Right renal pelvis (tissue), 4 donors: ENCODE measurements at regions not wholly inside any gene's neighbourhood (a gene's known extent, or its start where the extent isn't known, plus 50 kb on each side); places are given as distances from the start of the nearest gene placed in this dataset.
A peak's percentile ranks its signal among the peaks of the same experiment; 100 is the strongest.
"Not testable (repeated sequence)": the region's sequence is repeated elsewhere in the genome, so short reads cannot be mapped to it uniquely, and the experiment has no call there.

ENCODE experiments used
- DNase-seq, 4 donors: peaks; one replicate each; pipeline ENCODE4 v3.0.0-alpha.2; 2013; ENCODE audit warnings: low read depth in 4 of 4, low spot score in 3 of 4, missing footprints in 1 of 4

- DNase-seq: no peak
These were observed 366.4 kb downstream of the PSAT1 start for GRCh38 chr9:78663369-78663768.

DNA sequence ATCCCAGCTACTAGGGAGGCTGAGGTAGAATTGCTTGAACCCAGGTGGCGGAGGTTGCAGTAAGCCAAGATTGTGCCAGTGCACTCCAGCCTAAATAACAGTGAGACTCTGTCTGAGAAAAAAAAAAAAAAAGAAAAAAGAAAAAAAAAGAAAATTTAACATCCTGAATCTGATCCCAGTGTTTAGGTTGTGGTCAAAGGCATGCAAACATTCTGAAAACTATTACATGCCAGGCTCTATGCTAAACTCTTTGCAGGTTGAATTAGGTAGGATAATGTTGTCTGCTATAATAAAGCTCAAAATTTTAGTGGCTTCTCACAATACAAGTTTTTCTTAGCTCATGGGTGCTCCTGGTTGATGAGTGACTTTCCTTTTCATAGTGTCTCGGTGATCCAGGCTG, 367.4 kb downstream of the PSAT1 start:
- DNase-seq: no peak

GRCh38 chr9:78666818-78667414, 370.0 kb downstream of the PSAT1 start:
- DNase-seq: no peak

DNA sequence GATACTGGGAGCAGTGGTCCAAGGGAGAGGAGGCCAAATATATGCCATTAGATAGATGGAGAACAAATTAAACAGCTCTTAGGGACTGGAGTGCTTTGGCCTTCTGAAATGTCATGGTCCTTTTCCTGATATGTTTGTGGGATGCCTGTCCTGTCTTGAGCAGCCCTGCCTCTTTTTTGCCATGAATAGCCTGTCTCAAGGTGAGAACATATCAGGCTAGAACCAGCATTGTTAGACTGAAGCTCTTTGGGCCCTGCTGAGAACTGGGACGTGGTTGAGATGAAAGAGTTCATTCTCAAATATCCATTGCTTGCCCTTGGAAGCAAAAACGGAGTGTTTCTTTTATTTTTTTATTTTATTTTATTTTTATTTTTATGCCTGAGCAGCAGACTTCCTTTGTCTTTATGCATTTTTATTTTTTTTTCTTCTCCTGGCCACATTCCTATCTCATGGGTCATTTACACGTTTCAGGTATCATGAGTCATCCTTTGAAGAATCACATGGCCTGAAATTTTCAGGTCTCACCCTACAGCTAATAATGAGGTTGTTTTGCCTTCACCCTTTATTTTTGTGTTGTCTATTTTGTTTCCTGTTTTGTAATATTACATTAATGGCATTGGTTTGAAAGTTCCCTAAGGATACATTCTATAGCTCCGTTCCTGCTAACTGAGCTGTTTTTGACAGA, 371.4 kb downstream of the PSAT1 start:
- no peak for DNase-seq

- no peak for DNase-seq
These were observed 372.7 kb downstream of the PSAT1 start for GRCh38 chr9:78669591-78669990.

DNA sequence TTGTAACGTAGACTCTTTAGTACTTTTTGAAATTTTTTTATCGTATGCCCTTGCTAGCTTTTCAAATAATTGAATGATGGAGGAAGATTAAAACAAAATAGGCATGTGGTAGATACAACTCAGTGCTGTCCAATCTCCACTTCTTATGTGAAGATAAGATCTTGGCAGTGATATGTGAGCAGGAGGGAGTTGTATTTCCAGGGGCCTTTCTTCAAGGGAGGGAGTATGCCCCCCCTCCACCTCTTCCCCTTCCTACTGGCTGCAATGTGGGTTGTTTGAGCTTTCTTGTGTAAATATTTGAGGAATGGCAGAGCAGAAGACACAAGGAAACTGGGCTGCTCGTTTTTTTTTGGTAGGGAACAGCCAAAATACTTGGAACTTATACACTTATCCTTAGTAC, 374.9 kb downstream of the PSAT1 start:
- no peak for DNase-seq

- no peak for DNase-seq
These were observed 377.9 kb downstream of the PSAT1 start for GRCh38 chr9:78674874-78675273.

GRCh38 chr9:78676009-78676408, 379.1 kb downstream of the PSAT1 start:
- DNase-seq: no peak

DNA sequence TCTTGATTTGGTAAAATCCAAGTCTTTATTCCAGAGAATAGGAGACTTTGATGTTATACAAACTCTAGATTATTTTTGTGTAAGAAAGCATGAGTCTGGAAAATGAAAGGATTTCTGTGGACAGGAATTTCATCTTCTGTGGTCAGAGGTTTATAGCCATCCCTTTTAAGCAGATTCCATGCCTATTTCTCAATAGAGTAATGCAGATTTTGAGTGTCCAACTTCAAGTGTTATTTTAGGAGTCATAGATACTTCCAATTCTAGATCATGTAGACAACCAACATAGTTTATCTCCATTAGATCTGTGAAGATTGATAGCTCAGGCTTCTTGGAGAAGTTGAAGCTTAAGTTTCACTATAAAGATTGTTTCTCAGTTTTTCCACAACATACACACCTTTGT, 379.7 kb downstream of the PSAT1 start:
- no peak for DNase-seq

- DNase-seq: no peak
These were observed 380.4 kb downstream of the PSAT1 start for GRCh38 chr9:78677326-78677725.

GRCh38 chr9:78678877-78679276, 382.0 kb downstream of the PSAT1 start:
- no peak for DNase-seq

DNA sequence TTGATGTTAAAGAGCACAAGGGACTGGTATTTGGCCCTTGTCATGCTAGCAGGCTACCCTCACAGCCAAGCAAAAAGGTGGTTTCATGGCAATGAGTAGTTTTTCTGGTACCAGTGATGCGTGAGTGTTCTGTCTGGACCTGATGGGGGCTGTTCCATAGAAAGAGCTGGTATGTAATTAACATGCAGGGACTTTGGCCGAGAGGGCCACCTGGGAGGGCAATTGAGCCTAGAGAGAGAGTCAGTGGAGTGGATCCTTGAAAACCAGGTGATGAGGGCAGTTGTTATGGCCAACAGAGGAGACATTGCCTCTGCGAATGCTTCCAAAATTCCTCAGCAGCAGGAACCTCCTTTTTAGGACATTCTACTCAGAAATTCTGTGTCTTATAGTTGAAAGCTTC, 383.3 kb downstream of the PSAT1 start:
- DNase-seq: peak in 1 of 4 donors; percentile 18

DNA sequence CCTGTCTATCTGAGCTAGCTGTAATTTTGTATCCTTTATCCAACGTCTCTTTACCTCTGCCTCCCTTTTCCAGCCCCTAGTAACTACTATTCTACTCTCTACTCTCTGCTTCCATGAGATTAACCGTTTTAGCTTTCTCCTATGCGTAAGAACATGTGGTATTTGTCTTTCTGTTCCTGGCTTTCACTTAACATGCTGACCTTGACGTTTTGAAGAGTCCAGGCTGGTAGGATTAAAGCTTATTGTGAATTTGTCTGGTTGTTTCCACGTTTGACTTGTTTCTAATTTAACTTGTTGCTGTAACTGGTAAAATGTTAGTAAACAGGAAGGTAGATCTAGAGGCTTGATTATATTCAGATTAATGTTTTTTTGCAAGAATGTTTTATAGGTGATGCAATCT, 385.3 kb downstream of the PSAT1 start:
- DNase-seq: peak in 3 of 4 donors; percentile 18 to 45 (median 36)

DNA sequence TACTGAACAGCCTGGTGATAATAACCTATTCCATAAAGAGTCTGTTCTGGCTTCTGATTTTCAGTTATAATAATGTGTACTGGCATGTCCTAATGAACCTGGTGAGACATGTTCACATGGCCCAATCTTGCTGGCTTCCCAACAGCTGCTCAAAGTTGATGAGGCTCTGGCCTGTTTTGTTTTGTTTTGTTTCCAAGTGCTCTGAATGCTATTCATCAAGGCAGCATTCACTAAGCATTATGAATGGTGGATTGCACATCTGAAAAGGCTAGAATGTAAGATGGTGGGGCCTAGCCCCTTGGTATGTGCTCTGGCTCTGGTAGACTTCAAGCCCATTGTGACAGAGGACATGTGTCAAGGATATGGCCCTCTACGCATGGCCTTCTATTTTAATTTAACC, 388.5 kb downstream of the PSAT1 start:
- no peak for DNase-seq

GRCh38 chr9:78688796-78689195, 391.9 kb downstream of the PSAT1 start:
- DNase-seq: no peak

DNA sequence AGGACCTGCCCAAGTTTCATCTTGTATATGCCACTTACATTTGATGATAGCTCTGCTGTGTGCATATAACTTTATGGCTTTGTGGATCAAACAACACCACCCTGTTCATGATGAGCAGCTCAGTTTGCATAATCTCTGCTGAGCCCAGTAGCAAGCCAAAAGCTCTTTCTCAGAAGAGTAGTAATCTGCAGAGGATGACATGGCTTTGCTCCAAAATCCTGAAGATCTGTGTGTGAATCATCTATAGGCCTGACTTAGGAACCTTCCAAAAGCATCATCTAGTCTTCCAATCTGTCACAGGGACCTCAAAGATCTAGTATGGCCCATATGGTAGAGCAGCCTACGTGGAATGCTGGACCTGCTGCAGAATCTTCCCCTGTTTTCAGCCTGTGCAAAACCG, 394.6 kb downstream of the PSAT1 start:
- DNase-seq: no peak

DNA sequence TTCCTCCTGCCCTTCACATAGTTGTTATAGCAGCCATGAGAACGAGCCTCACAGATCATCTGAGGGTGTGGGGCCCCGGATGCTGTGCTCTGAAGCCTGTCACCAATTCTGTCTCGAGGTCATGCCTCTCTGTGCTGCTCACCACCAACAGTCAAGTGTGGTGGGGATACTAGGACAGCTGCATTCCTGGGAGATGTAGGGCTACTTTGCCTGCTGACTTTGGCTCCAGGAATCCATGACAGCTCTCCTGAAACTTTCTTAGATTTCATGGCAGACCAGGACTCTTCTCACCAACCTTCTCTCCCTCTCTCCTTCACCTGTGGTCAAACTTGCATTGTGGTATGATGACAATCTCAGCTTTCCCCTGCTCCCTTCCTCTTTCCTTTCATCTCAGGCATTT, 395.9 kb downstream of the PSAT1 start:
- no peak for DNase-seq

DNA sequence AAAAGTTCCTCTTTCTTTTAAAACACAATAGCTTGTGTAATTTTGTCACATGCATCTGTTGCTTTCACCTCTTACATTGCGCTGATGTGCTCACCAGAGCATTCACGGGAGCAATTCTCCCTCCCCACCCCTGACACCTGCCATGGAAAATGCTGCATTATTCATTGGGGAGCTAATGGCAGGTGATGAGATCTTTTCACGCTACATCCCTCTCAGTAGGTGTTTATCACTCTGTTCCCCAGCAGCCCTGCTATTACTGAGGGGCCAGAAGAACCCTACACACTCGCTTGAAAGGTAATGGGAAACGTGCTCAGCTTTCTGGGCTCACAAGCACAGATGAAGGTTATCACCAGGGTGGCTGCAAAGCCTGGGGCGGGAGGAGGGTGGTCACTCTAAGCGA, 398.0 kb downstream of the PSAT1 start:
- no peak for DNase-seq

GRCh38 chr9:78695519-78695918, 398.6 kb downstream of the PSAT1 start:
- peak in 1 of 4 donors; percentile 14 for DNase-seq

DNA sequence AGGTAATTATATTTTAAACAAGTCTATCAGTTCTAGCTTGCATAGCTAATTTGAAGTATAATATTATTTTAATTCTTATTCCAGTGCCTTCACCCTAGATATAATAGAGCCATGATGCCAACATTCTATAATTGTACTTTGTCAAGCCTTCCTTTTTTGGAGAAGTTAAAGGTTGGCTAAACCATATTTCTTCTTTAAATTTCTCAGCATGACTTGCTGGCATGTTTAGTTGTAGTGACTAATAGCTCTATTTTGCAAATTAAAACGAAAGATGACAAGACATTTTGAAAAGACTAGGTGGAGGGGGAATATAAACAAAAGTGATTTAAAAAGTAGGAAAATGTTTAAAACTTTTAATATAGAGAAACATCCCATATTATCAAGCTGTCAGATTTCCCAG, 400.7 kb downstream of the PSAT1 start:
- no peak for DNase-seq

DNA sequence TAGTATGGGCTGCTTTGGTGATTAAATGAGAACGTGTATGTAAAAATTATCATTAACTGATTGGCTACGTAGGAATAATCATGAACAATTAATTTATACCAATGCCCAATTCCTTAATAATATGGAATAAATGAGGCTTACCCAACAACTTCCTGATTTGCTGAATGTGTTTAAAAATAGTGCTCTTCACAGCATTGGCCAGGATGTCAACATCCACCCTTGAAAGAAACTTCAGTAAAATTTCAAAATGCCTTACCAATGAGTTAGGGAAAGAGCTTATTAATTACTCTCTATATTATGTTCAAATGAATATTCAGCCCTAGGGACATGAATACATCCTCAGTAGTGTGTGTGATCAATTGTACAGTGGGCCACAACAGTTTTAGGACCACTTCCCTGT, 401.4 kb downstream of the PSAT1 start:
- no peak for DNase-seq

GRCh38 chr9:78699217-78699616, 402.3 kb downstream of the PSAT1 start:
- not testable (repeated sequence) for DNase-seq

DNA sequence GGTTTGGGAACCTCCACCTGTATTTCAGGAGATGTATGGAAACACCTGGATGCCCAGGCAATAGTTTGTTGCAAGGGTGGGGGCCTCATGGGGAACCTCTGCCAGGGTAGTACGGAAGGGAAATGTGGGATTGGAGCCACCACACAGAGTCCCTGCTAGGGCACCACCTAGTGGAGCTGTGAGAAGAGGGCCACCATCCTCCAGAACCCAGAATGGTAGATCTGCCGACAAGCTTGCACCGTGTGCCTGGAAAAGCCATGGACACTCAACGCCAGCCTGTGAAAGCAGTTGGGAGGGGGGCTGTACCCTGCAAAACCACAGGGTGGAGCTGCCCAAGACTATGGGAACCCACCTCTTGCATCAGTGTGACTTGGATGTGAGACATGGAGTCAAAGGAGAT, 407.2 kb downstream of the PSAT1 start:
- DNase-seq: not testable (repeated sequence)
